ENCODE measurements at regions not wholly inside any gene's neighbourhood (a gene's known extent, or its start where the extent isn't known, plus 50 kb on each side); places are given as distances from the start of the nearest gene placed in this dataset.

GRCh38 chr6:1039746-1040145 is 272.2 kb upstream of the FOXQ1 start:
- no peak for TF ChIP-seq POLR2A (IDR thresholded peaks at IDR 0.05)
- TF ChIP-seq CTCF (IDR thresholded peaks at IDR 0.05), result no peak
- no peak for TF ChIP-seq EP300 (IDR thresholded peaks at IDR 0.05)

All from ovary (tissue), 3 donors.